Neural cell (in vitro differentiated cells): ENCODE measurements at regions not wholly inside any gene's neighbourhood (a gene's known extent, or its start where the extent isn't known, plus 50 kb on each side); places are given as distances from the start of the nearest gene placed in this dataset.

Source experiments
- H2AFZ ChIP-seq: fragments of 200-600, 300-800 bp; sonication (generic), shearing (Covaris generic); 2 replicates; pipeline ENCODE4 v1.6.0; 2014; ENCODE audit warnings: low read depth, mild to moderate bottlenecking, antibody characterized with exemption, low read length, moderate library complexity
- H3F3A ChIP-seq: fragments of 200-600 bp; shearing (Covaris generic); 2 replicates; pipeline ENCODE4 v1.6.1; 2016; ENCODE audit warnings: mild to moderate bottlenecking, moderate library complexity, mixed read lengths, antibody characterized with exemption, low read length; ENCODE audit not compliant: insufficient read depth, poor library complexity, severe bottlenecking
- H3K27ac ChIP-seq: fragments of 200-600, 300-800 bp; sonication (generic), shearing (Covaris generic); 2 replicates; pipeline ENCODE4 v1.5.1; 2014; ENCODE audit warnings: mild to moderate bottlenecking, low read length, moderate library complexity
- H3K27me3 ChIP-seq: fragments of 300-800, 200-600 bp; sonication (generic), shearing (Covaris generic); 2 replicates; pipeline ENCODE4 v1.6.0; 2014; ENCODE audit warnings: mild to moderate bottlenecking, low read depth, low read length, moderate library complexity; ENCODE audit not compliant: insufficient read depth
- H3K36me3 ChIP-seq: fragments of 300-800, 200-600 bp; sonication (generic), shearing (Covaris generic); 2 replicates; pipeline ENCODE4 v1.5.1; 2014; ENCODE audit warnings: mild to moderate bottlenecking, antibody characterized with exemption, low read length, moderate library complexity; ENCODE audit not compliant: insufficient read depth
- H3K4me2 ChIP-seq: fragments of 300-800, 200-600 bp; sonication (generic), shearing (Covaris generic); 2 replicates; pipeline ENCODE4 v1.6.0; 2014; ENCODE audit warnings: mild to moderate bottlenecking, low read length
- H3K4me3 ChIP-seq: fragments of 300-800, 200-600 bp; sonication (generic), shearing (Covaris generic); 2 replicates; pipeline ENCODE4 v1.5.1; 2014; ENCODE audit warnings: mild to moderate bottlenecking, low read length, moderate library complexity
- H3K79me2 ChIP-seq: fragments of 200-600 bp; shearing (Covaris generic); replicated peaks from 2 replicates; pipeline ENCODE4 v1.6.0; 2014; ENCODE audit warnings: mild to moderate bottlenecking, low read length, moderate library complexity; ENCODE audit not compliant: insufficient read depth
- H3K9ac ChIP-seq: fragments of 300-800, 200-600 bp; sonication (generic), shearing (Covaris generic); 2 replicates; pipeline ENCODE4 v1.6.1; 2016; ENCODE audit warnings: mild to moderate bottlenecking, low read length, mixed read lengths
- H3K9me2 ChIP-seq: fragments of 200-600 bp; shearing (Covaris generic); 2 replicates; pipeline ENCODE4 v1.6.1; 2016; ENCODE audit warnings: mild to moderate bottlenecking, low read length, mixed read lengths; ENCODE audit not compliant: insufficient read depth
- H3K9me3 ChIP-seq: fragments of 200-600, 300-800 bp; sonication (generic), shearing (Covaris generic); 2 replicates; pipeline ENCODE4 v1.6.1; 2016; ENCODE audit warnings: mild to moderate bottlenecking, mixed run types, low read length, moderate library complexity, mixed read lengths
- H4K20me1 ChIP-seq: fragments of 200-600 bp; shearing (Covaris generic); 2 replicates; pipeline ENCODE4 v1.6.1; 2016; ENCODE audit warnings: mild to moderate bottlenecking, mixed run types; ENCODE audit not compliant: insufficient read depth
- EP300 ChIP-seq: fragments of 450-650 bp; conservative IDR thresholded peaks from 2 replicates; pipeline ENCODE4 v1.6.1; 2014; ENCODE audit warnings: antibody characterized with exemption, mild to moderate bottlenecking, moderate library complexity; ENCODE audit not compliant: poor library complexity, severe bottlenecking
- EZH2 ChIP-seq: fragments of 200-600, 300-800 bp; shearing (Covaris generic), sonication (generic); IDR thresholded peaks from 2 replicates; pipeline ENCODE4 v1.6.1; 2014; ENCODE audit warnings: antibody characterized with exemption, low read length, borderline replicate concordance, mild to moderate bottlenecking; ENCODE audit not compliant: insufficient read depth, poor library complexity, severe bottlenecking
- MXI1 ChIP-seq: fragments of 450-650 bp; conservative IDR thresholded peaks from 2 replicates; pipeline ENCODE4 v1.6.1; 2014; ENCODE audit warnings: antibody characterized with exemption, mild to moderate bottlenecking; ENCODE audit not compliant: poor library complexity, severe bottlenecking
- POLR2AphosphoS5 ChIP-seq: IDR thresholded peaks from 2 replicates; pipeline ENCODE4 v1.6.1; 2012
- RAD21 ChIP-seq: fragments of 450-650 bp; conservative IDR thresholded peaks from 2 replicates; pipeline ENCODE4 v1.6.1; 2014; ENCODE audit warnings: antibody characterized with exemption, mild to moderate bottlenecking, moderate library complexity
- SMC3 ChIP-seq: fragments of 450-650 bp; conservative IDR thresholded peaks from 2 replicates; pipeline ENCODE4 v1.6.1; 2014; ENCODE audit warnings: antibody characterized with exemption, mild to moderate bottlenecking, moderate library complexity; ENCODE audit not compliant: poor library complexity
- TAF1 ChIP-seq: IDR thresholded peaks from 2 replicates; pipeline ENCODE4 v1.6.1; 2012; ENCODE audit warnings: low read depth
- TF ChIP-seq, protein P1 (sequence below): IDR thresholded peaks from 2 replicates; pipeline ENCODE4 v1.6.1; 2012; ENCODE audit warnings: borderline replicate concordance
- TF ChIP-seq, protein P2 (sequence below): fragments of 450-650 bp; IDR thresholded peaks from 2 replicates; pipeline ENCODE4 v1.5.1; 2014; ENCODE audit warnings: antibody characterized with exemption, mild to moderate bottlenecking, moderate library complexity; ENCODE audit not compliant: poor library complexity, severe bottlenecking

DNA sequence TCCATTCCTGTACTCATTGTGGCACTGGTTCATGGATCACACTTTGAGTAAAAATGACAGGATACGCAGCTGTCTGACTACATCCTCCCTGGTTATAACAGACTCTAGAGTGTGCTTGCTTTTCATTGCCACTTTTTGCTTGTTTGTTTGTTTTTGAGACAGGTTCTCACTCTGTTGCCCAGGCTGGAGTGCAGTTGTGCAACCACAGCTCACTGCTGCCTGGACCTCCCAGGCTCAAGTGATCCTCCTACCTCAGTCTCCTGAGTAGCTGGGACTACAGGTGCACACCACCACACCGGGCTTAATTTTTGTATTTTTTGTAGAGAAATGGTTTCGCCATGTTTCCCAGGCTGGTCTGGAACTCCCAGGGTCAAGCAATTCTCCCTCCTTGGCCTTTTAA, 89.3 kb upstream of the ROBO2 start:
- TF ChIP-seq SMC3 = no peak
- TF ChIP-seq TAF1 = no peak
- no peak for TF ChIP-seq EZH2

DNA sequence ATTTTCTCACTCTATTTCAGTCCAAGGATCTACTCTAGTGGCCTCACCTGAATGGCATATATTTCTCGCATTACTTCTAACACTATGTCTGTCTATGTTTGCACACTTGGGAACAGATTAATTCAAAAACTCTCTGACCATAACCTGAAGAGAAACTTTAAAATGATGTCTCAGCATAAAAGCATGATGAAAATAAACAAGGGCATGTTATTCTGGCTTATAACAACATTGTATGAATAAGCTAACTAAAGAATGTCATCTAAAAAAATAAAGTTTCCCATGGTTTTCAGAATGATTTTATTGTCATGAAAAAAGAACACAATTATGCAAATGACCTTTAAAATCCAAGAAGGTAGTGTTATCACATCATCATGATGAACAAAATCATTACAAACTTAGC, 85.5 kb upstream of the ROBO2 start:
- Histone ChIP-seq H3K9me2 (no peaks in the 10 kb centered on the region), H3K4me3 (no peak overlapping the region), H3K79me2 (no peaks in the 10 kb centered on the region), H3K9ac (no peak overlapping the region), H3K27ac (no peak overlapping the region), H3K27me3 (no peaks in the 10 kb centered on the region), H3K4me2 (no peak overlapping the region), H2AFZ (no peak overlapping the region), H3K36me3 (no peaks in the 10 kb centered on the region), H3F3A (no peaks in the 10 kb centered on the region), H3K9me3 (no peaks in the 10 kb centered on the region), H4K20me1 (no peaks in the 10 kb centered on the region)
- TF ChIP-seq POLR2AphosphoS5 (no peak), MXI1 (no peak), EP300 (no peak), TAF1 (no peak), RAD21 (no peak), EZH2 (no peak), SMC3 (no peak)
- TF ChIP-seq, protein P1, sequence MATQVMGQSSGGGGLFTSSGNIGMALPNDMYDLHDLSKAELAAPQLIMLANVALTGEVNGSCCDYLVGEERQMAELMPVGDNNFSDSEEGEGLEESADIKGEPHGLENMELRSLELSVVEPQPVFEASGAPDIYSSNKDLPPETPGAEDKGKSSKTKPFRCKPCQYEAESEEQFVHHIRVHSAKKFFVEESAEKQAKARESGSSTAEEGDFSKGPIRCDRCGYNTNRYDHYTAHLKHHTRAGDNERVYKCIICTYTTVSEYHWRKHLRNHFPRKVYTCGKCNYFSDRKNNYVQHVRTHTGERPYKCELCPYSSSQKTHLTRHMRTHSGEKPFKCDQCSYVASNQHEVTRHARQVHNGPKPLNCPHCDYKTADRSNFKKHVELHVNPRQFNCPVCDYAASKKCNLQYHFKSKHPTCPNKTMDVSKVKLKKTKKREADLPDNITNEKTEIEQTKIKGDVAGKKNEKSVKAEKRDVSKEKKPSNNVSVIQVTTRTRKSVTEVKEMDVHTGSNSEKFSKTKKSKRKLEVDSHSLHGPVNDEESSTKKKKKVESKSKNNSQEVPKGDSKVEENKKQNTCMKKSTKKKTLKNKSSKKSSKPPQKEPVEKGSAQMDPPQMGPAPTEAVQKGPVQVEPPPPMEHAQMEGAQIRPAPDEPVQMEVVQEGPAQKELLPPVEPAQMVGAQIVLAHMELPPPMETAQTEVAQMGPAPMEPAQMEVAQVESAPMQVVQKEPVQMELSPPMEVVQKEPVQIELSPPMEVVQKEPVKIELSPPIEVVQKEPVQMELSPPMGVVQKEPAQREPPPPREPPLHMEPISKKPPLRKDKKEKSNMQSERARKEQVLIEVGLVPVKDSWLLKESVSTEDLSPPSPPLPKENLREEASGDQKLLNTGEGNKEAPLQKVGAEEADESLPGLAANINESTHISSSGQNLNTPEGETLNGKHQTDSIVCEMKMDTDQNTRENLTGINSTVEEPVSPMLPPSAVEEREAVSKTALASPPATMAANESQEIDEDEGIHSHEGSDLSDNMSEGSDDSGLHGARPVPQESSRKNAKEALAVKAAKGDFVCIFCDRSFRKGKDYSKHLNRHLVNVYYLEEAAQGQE = no peak
- TF ChIP-seq, protein P2, sequence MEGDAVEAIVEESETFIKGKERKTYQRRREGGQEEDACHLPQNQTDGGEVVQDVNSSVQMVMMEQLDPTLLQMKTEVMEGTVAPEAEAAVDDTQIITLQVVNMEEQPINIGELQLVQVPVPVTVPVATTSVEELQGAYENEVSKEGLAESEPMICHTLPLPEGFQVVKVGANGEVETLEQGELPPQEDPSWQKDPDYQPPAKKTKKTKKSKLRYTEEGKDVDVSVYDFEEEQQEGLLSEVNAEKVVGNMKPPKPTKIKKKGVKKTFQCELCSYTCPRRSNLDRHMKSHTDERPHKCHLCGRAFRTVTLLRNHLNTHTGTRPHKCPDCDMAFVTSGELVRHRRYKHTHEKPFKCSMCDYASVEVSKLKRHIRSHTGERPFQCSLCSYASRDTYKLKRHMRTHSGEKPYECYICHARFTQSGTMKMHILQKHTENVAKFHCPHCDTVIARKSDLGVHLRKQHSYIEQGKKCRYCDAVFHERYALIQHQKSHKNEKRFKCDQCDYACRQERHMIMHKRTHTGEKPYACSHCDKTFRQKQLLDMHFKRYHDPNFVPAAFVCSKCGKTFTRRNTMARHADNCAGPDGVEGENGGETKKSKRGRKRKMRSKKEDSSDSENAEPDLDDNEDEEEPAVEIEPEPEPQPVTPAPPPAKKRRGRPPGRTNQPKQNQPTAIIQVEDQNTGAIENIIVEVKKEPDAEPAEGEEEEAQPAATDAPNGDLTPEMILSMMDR = no peak

More for the DNA sequence above, 89.3 kb upstream of the ROBO2 start:
- H3K4me3 ChIP-seq = no peak overlapping the region
- H3K27ac ChIP-seq = no peak overlapping the region
- H3K9ac ChIP-seq = no peak overlapping the region
- no peaks in the 10 kb centered on the region for H3F3A ChIP-seq
- no peaks in the 10 kb centered on the region for H3K79me2 ChIP-seq
- H2AFZ ChIP-seq = no peak overlapping the region
- H3K9me3 ChIP-seq = no peaks in the 10 kb centered on the region
- H3K36me3 ChIP-seq = no peaks in the 10 kb centered on the region
- no peak overlapping the region for H3K4me2 ChIP-seq
- no peaks in the 10 kb centered on the region for H4K20me1 ChIP-seq
- H3K27me3 ChIP-seq = no peaks in the 10 kb centered on the region
- no peaks in the 10 kb centered on the region for H3K9me2 ChIP-seq

DNA sequence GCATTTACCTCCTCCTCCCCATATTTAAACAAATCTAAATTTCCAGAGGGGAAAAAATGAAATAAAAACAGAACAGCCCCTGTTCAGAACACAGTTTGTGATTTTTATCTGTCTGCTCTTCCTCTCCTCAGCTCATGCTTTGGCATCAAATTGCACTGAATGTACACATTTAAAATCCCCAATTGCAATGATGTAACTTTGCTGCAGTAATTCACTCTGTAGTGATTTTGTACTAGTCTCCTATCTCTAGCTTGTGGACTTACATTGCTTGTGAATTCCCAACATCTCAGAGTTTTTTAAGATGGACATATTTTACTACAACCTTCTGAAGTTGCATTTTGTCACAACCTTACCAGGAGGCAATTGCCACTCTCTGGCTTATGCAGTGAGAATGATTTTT, 81.6 kb upstream of the ROBO2 start:
- Histone ChIP-seq H3F3A (no peaks in the 10 kb centered on the region), H2AFZ (no peak overlapping the region)
- TF ChIP-seq, protein P1 = no peak
- TF ChIP-seq TAF1 = no peak
- TF ChIP-seq POLR2AphosphoS5 = no peak
- TF ChIP-seq, protein P2 = no peak
- no peak for TF ChIP-seq EP300
- no peak for TF ChIP-seq SMC3
- TF ChIP-seq EZH2 = no peak
- TF ChIP-seq RAD21 = no peak
- no peak for TF ChIP-seq MXI1

More for the DNA sequence above, 81.6 kb upstream of the ROBO2 start:
- H3K36me3 ChIP-seq = no peaks in the 10 kb centered on the region
- no peaks in the 10 kb centered on the region for H4K20me1 ChIP-seq
- H3K27ac ChIP-seq = no peak overlapping the region
- H3K9ac ChIP-seq = no peak overlapping the region
- H3K27me3 ChIP-seq = no peaks in the 10 kb centered on the region
- H3K79me2 ChIP-seq = no peaks in the 10 kb centered on the region
- H3K9me2 ChIP-seq = no peaks in the 10 kb centered on the region
- H3K4me3 ChIP-seq = no peak overlapping the region
- H3K9me3 ChIP-seq = no peaks in the 10 kb centered on the region
- no peak overlapping the region for H3K4me2 ChIP-seq
